Mesenchymal stem cell (in vitro differentiated cells and primary cell): ENCODE measurements at regions not wholly inside any gene's neighbourhood (a gene's known extent, or its start where the extent isn't known, plus 50 kb on each side); places are given as distances from the start of the nearest gene placed in this dataset.

Experiments
- DNase-seq: peaks from one replicate; pipeline ENCODE4 v3.0.0-alpha.2; 2013
- H2AFZ ChIP-seq: one replicate; pipeline ENCODE4 v1.6.1; 2013; ENCODE audit warnings: low read depth, mild to moderate bottlenecking, control low read depth, inconsistent platforms, low read length, moderate library complexity
- H2AK5ac ChIP-seq: 2 replicates; pipeline ENCODE4 v1.6.1; 2013; ENCODE audit warnings: low read length, moderate library complexity, mild to moderate bottlenecking, inconsistent platforms; ENCODE audit not compliant: severe bottlenecking
- H2BK120ac ChIP-seq: one replicate; pipeline ENCODE4 v1.6.1; 2013; ENCODE audit warnings: low read depth, mild to moderate bottlenecking, inconsistent platforms, low read length, moderate library complexity
- H2BK12ac ChIP-seq, 2 experiments: one replicate each; pipeline ENCODE4 v1.6.1; 2013; ENCODE audit warnings: inconsistent platforms in 2 of 2, low read length in 2 of 2, mild to moderate bottlenecking in 2 of 2, moderate library complexity in 2 of 2, control low read depth in 1 of 2
- H2BK15ac ChIP-seq: one replicate; pipeline ENCODE4 v1.6.1; 2013; ENCODE audit warnings: mild to moderate bottlenecking, low read depth, inconsistent platforms; ENCODE audit not compliant: poor library complexity, severe bottlenecking
- H2BK5ac ChIP-seq: 2 replicates; pipeline ENCODE4 v1.6.1; 2013; ENCODE audit warnings: low read depth, mild to moderate bottlenecking, low read length, control low read depth, inconsistent platforms; ENCODE audit not compliant: poor library complexity, severe bottlenecking
- H3K14ac ChIP-seq, 2 experiments: one replicate each; pipeline ENCODE4 v1.6.1; 2013; ENCODE audit warnings: inconsistent platforms in 2 of 2, low read length in 2 of 2, control low read depth in 1 of 2, mild to moderate bottlenecking in 1 of 2, moderate library complexity in 1 of 2
- H3K18ac ChIP-seq, 2 experiments: one replicate each; pipeline ENCODE4 v1.6.1; 2013; ENCODE audit warnings: inconsistent platforms in 2 of 2, low read length in 2 of 2, control low read depth in 1 of 2, low read depth in 1 of 2, mild to moderate bottlenecking in 1 of 2
- H3K23ac ChIP-seq, 2 experiments: one replicate each; pipeline ENCODE4 v1.6.1; 2013; ENCODE audit warnings: inconsistent platforms in 2 of 2, low read length in 2 of 2, mild to moderate bottlenecking in 2 of 2, moderate library complexity in 2 of 2, control low read depth in 1 of 2
- H3K27ac ChIP-seq: 2 replicates; pipeline ENCODE4 v1.5.1; 2013; ENCODE audit warnings: mild to moderate bottlenecking, moderate library complexity, low read length, control low read depth, inconsistent platforms; ENCODE audit not compliant: poor library complexity, severe bottlenecking
- H3K27me3 ChIP-seq, 2 experiments: 2 replicates each; pipeline versions ENCODE4 v1.6.1 to v1.7.0; 2013; ENCODE audit warnings: low read length in 2 of 2, mild to moderate bottlenecking in 2 of 2, moderate library complexity in 2 of 2, control low read depth in 1 of 2, inconsistent platforms in 1 of 2; ENCODE audit not compliant: control insufficient read depth in 1 of 2, insufficient read depth in 1 of 2
- H3K36me3 ChIP-seq, 2 experiments: 2 replicates each; pipeline versions ENCODE4 v1.6.1 to v1.7.0; 2013; ENCODE audit warnings: low read length in 2 of 2, control low read depth in 1 of 2, inconsistent platforms in 1 of 2, low read depth in 1 of 2, mild to moderate bottlenecking in 1 of 2; ENCODE audit not compliant: insufficient read depth in 2 of 2, control insufficient read depth in 1 of 2
- H3K4ac ChIP-seq, 2 experiments: one replicate each; pipeline ENCODE4 v1.6.1; 2013; ENCODE audit warnings: inconsistent platforms in 2 of 2, low read length in 2 of 2, mild to moderate bottlenecking in 2 of 2, moderate library complexity in 2 of 2, control low read depth in 1 of 2, low read depth in 1 of 2
- H3K4me1 ChIP-seq: 2 replicates; pipeline ENCODE4 v1.6.1; 2013; ENCODE audit warnings: low read depth, low read length, control low read depth; ENCODE audit not compliant: control insufficient read depth, insufficient read depth
- H3K4me2 ChIP-seq: 2 replicates; pipeline ENCODE4 v1.6.1; 2013; ENCODE audit warnings: low read length, mild to moderate bottlenecking, inconsistent platforms; ENCODE audit not compliant: poor library complexity, severe bottlenecking
- H3K4me3 ChIP-seq, 2 experiments: 2 replicates each; pipeline versions ENCODE4 v1.5.1 to v1.7.0; 2013; ENCODE audit warnings: low read length in 2 of 2, mild to moderate bottlenecking in 2 of 2, control low read depth in 1 of 2, low read depth in 1 of 2; ENCODE audit not compliant: insufficient read depth in 1 of 2
- H3K79me1 ChIP-seq: replicated peaks from 2 replicates; pipeline ENCODE4 v1.6.1; 2013; ENCODE audit warnings: mild to moderate bottlenecking, control low read depth, low read length, inconsistent platforms; ENCODE audit not compliant: poor library complexity, severe bottlenecking
- H3K9ac ChIP-seq: 2 replicates; pipeline ENCODE4 v1.7.0; 2013; ENCODE audit warnings: mild to moderate bottlenecking, low read length, moderate library complexity
- H3K9me3 ChIP-seq: 2 replicates; pipeline ENCODE4 v1.7.0; 2013; ENCODE audit warnings: mild to moderate bottlenecking, low read length; ENCODE audit not compliant: control insufficient read depth
- H4K8ac ChIP-seq: one replicate; pipeline ENCODE4 v1.6.1; 2013; ENCODE audit warnings: inconsistent platforms, mild to moderate bottlenecking, low read length, moderate library complexity
- H4K91ac ChIP-seq: one replicate; pipeline ENCODE4 v1.6.1; 2013; ENCODE audit warnings: mild to moderate bottlenecking, low read length, inconsistent platforms
- WGBS: methylation state at CpG from one replicate; pipeline ENCODE4 v1.1.7; 2013; ENCODE audit warnings: mixed read lengths; 5-methylcytosine and 5-hydroxymethylcytosine counted together

- Histone ChIP-seq H2BK12ac (no peak overlapping the region), H3K9ac (no peak overlapping the region), H3K79me1 (no peaks in the 10 kb centered on the region), H2BK120ac (no peak overlapping the region), H3K14ac (no peak overlapping the region), H3K27ac (no peak overlapping the region), H4K91ac (no peak overlapping the region), H3K4me1 (no peaks in the 10 kb centered on the region), H3K9me3 (no peaks in the 10 kb centered on the region), H2AFZ (no peak overlapping the region), H2AK5ac (no peak overlapping the region), H3K27me3 (no peaks in the 10 kb centered on the region), H4K8ac (no peak overlapping the region), H3K36me3 (no peaks in the 10 kb centered on the region), H3K23ac (no peak overlapping the region), H3K18ac (no peak overlapping the region), H3K4ac (no peak overlapping the region), H2BK15ac (no peak overlapping the region), H3K4me2 (no peak overlapping the region), H2BK5ac (no peak overlapping the region), H3K4me3 (no peak overlapping the region)
- no peak for DNase-seq
- 77% methylated on average over 22 of the region's 24 CpGs for WGBS
Observed at GRCh38 chr13:22735011-22735995, 445.5 kb upstream of the SGCG start.

DNA sequence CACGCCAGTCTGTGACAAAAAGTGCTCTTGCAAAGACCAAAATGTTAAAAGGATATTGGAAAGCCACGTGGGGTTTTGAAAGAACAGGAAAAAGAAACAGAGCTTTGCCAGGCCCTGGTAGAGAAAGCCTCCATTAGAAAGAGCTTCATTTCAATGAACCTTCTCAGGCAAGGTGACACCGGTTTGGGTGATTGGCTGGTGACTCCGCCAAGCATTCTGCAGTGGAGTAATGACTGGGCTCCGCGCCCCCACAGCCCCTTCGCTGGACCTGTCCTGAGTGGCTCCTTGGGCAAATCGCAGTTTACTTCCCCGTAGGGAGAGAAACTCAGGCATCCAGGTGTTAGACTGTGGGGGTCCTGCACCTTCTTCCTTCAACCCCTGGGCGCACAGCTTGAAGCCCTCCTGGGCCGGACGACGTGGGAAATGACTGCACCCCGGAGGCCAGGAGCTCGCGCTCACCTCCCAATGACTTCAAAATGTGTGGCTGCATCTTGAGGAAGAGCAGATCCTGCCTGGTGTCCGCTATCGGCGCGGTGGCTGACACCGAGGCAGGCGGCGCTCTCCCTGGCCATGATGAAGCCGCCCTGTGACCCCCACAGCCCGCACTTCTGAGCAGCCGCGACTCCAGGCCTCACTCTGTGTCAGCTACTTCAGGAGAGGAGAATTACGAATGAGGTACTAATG lies 444.6 kb upstream of the SGCG start:
- no peak overlapping the region for H3K14ac ChIP-seq
- H3K23ac ChIP-seq: no peak overlapping the region
- H2BK15ac ChIP-seq: no peak overlapping the region
- H3K4me2 ChIP-seq: no peak overlapping the region
- no peak overlapping the region for H4K91ac ChIP-seq
- H3K9ac ChIP-seq: no peak overlapping the region
- H3K27me3 ChIP-seq: no peaks in the 10 kb centered on the region
- no peak overlapping the region for H2BK5ac ChIP-seq
- no peak overlapping the region for H2BK120ac ChIP-seq
- 79% methylated on average over 23 of the region's 28 CpGs for whole genome bisulfite sequencing
- no peak overlapping the region for H2AK5ac ChIP-seq
- H2BK12ac ChIP-seq: no peak overlapping the region
- H3K4me1 ChIP-seq: no peaks in the 10 kb centered on the region
- H2AFZ ChIP-seq: no peak overlapping the region
- H3K79me1 ChIP-seq: no peaks in the 10 kb centered on the region
- DNase-seq: no peak
- H3K9me3 ChIP-seq: no peaks in the 10 kb centered on the region
- H4K8ac ChIP-seq: no peak overlapping the region
- H3K18ac ChIP-seq: no peak overlapping the region
- no peaks in the 10 kb centered on the region for H3K36me3 ChIP-seq
- no peak overlapping the region for H3K4ac ChIP-seq
- H3K27ac ChIP-seq: no peak overlapping the region
- no peak overlapping the region for H3K4me3 ChIP-seq

DNA sequence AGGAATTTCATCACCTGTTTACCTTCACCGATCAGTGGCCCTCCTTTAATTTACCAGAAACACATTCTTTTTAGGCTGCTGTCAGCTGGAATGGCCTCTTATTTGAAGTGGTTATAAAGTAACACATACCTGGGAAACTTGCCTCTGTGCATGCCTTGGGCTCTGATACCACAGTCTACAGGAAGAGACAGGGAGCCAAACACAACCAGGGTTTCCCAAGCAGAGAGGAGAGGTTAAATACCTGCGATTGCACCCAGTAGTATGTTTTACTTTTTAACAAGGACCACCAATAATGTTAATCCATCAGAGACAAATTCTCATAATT lies 444.0 kb upstream of the SGCG start:
- H3K79me1 ChIP-seq: no peaks in the 10 kb centered on the region
- no peaks in the 10 kb centered on the region for H3K36me3 ChIP-seq
- no peaks in the 10 kb centered on the region for H3K27me3 ChIP-seq
- H2AFZ ChIP-seq: no peak overlapping the region
- H3K18ac ChIP-seq: no peak overlapping the region
- no CpG with 5 or more reads among the region's 2 CpGs for whole genome bisulfite sequencing
- H2BK15ac ChIP-seq: no peak overlapping the region
- H3K23ac ChIP-seq: no peak overlapping the region
- H3K4me3 ChIP-seq: no peak overlapping the region
- H3K4me2 ChIP-seq: no peak overlapping the region
- H3K27ac ChIP-seq: no peak overlapping the region
- H2BK12ac ChIP-seq: no peak overlapping the region
- no peak overlapping the region for H2AK5ac ChIP-seq
- no peaks in the 10 kb centered on the region for H3K9me3 ChIP-seq
- no peak for DNase-seq
- H3K4ac ChIP-seq: no peak overlapping the region
- no peak overlapping the region for H4K91ac ChIP-seq
- H4K8ac ChIP-seq: no peak overlapping the region
- no peak overlapping the region for H3K14ac ChIP-seq
- no peak overlapping the region for H3K9ac ChIP-seq
- H3K4me1 ChIP-seq: no peaks in the 10 kb centered on the region
- H2BK120ac ChIP-seq: no peak overlapping the region
- H2BK5ac ChIP-seq: no peak overlapping the region

- Histone ChIP-seq H2AK5ac (no peak overlapping the region), H3K23ac (no peak overlapping the region), H3K4me1 (peaks cover 2% of the 10 kb centered on the region), H3K79me1 (no peaks in the 10 kb centered on the region), H2BK5ac (no peak overlapping the region), H2AFZ (no peak overlapping the region), H3K27ac (no peak overlapping the region), H3K18ac (no peak overlapping the region), H3K4me2 (no peak overlapping the region), H3K9me3 (no peaks in the 10 kb centered on the region), H4K8ac (no peak overlapping the region), H3K9ac (no peak overlapping the region), H3K36me3 (no peaks in the 10 kb centered on the region), H3K4me3 (no peak overlapping the region), H3K27me3 (no peaks in the 10 kb centered on the region), H4K91ac (no peak overlapping the region), H2BK15ac (no peak overlapping the region), H2BK12ac (no peak overlapping the region), H2BK120ac (no peak overlapping the region), H3K14ac (no peak overlapping the region), H3K4ac (no peak overlapping the region)
- no peak for DNase-seq
- WGBS: 97% methylated on average over 2 of the region's 3 CpGs
Observed at GRCh38 chr13:22738357-22738756, 442.4 kb upstream of the SGCG start.
